A673 (cell line): ENCODE measurements at regions not wholly inside any gene's neighbourhood (a gene's known extent, or its start where the extent isn't known, plus 50 kb on each side); places are given as distances from the start of the nearest gene placed in this dataset.

Experiments
- CTCF ChIP-seq: fragments of 300-800, 200-600 bp; sonication (generic); conservative IDR thresholded peaks from 2 replicates; pipeline ENCODE4 v1.5.1; 2017; ENCODE audit warnings: low read depth, mild to moderate bottlenecking, antibody characterized with exemption, low read length, moderate library complexity, mixed read lengths
- EZH2 ChIP-seq: fragments of 200-600 bp; sonication (generic); IDR thresholded peaks from 2 replicates; pipeline ENCODE4 v1.6.1; 2017; ENCODE audit warnings: borderline replicate concordance, low read depth, mild to moderate bottlenecking, mixed read lengths, antibody characterized with exemption, low read length; ENCODE audit not compliant: poor library complexity, severe bottlenecking

GRCh38 chr1:69320757-69321211, 246.9 kb upstream of the LRRC7 start:
- TF ChIP-seq CTCF (no peak), EZH2 (no peak)
